Thyroid gland (tissue), 4 donors: ENCODE measurements at regions not wholly inside any gene's neighbourhood (a gene's known extent, or its start where the extent isn't known, plus 50 kb on each side); places are given as distances from the start of the nearest gene placed in this dataset.

Experiments used
- POLR2A ChIP-seq, 2 donors: fragments of 450-650 bp; IDR thresholded peaks; one replicate each; pipeline ENCODE4 v1.6.1; 2017; ENCODE audit warnings: antibody characterized with exemption in 2 of 2, mild to moderate bottlenecking in 2 of 2, moderate library complexity in 1 of 2
- TF ChIP-seq, protein P1 (sequence below), 6 experiments: fragments of 200-600 bp in 3 of 6; fragments of 450-650 bp in 3 of 6; sonication (generic) in 3 of 6; IDR thresholded peaks; one replicate each; pipeline ENCODE4 v1.5.1; 2016 to 2019; ENCODE audit warnings: antibody characterized with exemption in 6 of 6, mild to moderate bottlenecking in 2 of 6, inconsistent platforms in 1 of 6, moderate library complexity in 1 of 6

GRCh38 chr13:59230484-59231264, 933.1 kb downstream of the DIAPH3 start:
- TF ChIP-seq, protein P1, sequence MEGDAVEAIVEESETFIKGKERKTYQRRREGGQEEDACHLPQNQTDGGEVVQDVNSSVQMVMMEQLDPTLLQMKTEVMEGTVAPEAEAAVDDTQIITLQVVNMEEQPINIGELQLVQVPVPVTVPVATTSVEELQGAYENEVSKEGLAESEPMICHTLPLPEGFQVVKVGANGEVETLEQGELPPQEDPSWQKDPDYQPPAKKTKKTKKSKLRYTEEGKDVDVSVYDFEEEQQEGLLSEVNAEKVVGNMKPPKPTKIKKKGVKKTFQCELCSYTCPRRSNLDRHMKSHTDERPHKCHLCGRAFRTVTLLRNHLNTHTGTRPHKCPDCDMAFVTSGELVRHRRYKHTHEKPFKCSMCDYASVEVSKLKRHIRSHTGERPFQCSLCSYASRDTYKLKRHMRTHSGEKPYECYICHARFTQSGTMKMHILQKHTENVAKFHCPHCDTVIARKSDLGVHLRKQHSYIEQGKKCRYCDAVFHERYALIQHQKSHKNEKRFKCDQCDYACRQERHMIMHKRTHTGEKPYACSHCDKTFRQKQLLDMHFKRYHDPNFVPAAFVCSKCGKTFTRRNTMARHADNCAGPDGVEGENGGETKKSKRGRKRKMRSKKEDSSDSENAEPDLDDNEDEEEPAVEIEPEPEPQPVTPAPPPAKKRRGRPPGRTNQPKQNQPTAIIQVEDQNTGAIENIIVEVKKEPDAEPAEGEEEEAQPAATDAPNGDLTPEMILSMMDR (IDR thresholded peaks at IDR 0.05), result no peak
- TF ChIP-seq POLR2A (IDR thresholded peaks at IDR 0.05), result no peak
